ENCODE measurements at regions not wholly inside any gene's neighbourhood (a gene's known extent, or its start where the extent isn't known, plus 50 kb on each side); places are given as distances from the start of the nearest gene placed in this dataset.

DNA sequence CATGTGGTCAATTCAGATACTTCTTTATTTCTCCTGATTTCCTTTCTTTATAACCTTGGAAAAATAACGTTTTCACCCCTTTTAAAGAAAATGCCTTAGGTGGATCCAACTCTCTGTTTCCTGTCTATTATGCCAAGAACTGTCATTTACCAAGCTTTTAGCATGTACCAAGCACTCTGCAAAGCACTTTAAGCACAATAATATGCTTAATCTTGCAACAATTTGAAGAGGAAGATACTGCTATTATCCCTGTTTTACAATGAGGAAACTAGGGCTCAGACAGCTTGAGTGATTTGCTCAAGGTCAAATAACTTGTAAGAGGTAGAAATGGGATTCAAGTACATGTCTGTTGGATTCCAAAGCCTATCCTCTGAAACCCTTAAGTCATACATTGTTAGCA is 224.8 kb upstream of the IL12B start:
- intact Hi-C loops (cut with micrococcal nuclease; ENCODE audit: unreplicated experiment) = no loop called here
- FAIRE-seq (no peak), ATAC-seq (no peak), DNase-seq (ENCODE audit: low read depth, low spot score) (no peak)
- ChIA-PET CTCF (no interaction called here), SMC1A (ENCODE audit: uncharacterized antibody, unreplicated experiment) (no interaction called here), RAD21 (ENCODE audit: unreplicated experiment) (no interaction called here), POLR2A (no interaction called here)
- Histone ChIP-seq H2AFZ (ENCODE audit: control insufficient read depth, low read depth, low read length) (no peak overlapping the region), H3K27ac (ENCODE audit: control insufficient read depth, insufficient read depth) (no peak overlapping the region), H3K9ac (ENCODE audit: control insufficient read depth, insufficient read depth, low read length) (no peak overlapping the region), H3K4me3 (no peak overlapping the region), H3K4me2 (ENCODE audit: control insufficient read depth, insufficient read depth) (no peak overlapping the region), H3K27me3 (replicated peaks in 1 of 2; ENCODE audit: control insufficient read depth in 2 of 2, insufficient read depth in 2 of 2, low read length in 1 of 2) (no peaks in the 10 kb centered on the region), H3K4me1 (ENCODE audit: control insufficient read depth, insufficient read depth, low read length) (no peaks in the 10 kb centered on the region), H3K36me3 (ENCODE audit: control insufficient read depth in 2 of 2, insufficient read depth in 2 of 2, low read length in 1 of 2) (no peaks in the 10 kb centered on the region), H3K9me3 (replicated peaks; ENCODE audit: control insufficient read depth, insufficient read depth, low read length) (no peaks in the 10 kb centered on the region), H4K20me1 (ENCODE audit: control insufficient read depth, insufficient read depth) (no peaks in the 10 kb centered on the region), H3K79me2 (ENCODE audit: control insufficient read depth, insufficient read depth, low read length) (no peaks in the 10 kb centered on the region)
- 0% methylated on average over 1 of the region's 1 CpG for WGBS (ENCODE audit: insufficient coverage, insufficient replicate concordance, low lambda C conversion rate, missing lambda C conversion rate)
- in situ Hi-C loops (cut with MboI) = no loop called here
- no TSS peak for BruUV-seq (replicated peaks)
- TF ChIP-seq JUND (IDR thresholded peaks at IDR 0.05; ENCODE audit: low read depth, low read length) (no peak), BCLAF1 (IDR thresholded peaks at IDR 0.05) (no peak), POLR2AphosphoS2 (IDR thresholded peaks at IDR 0.05; ENCODE audit: low read depth, low read length) (no peak), HSF1 (IDR thresholded peaks at IDR 0.05; ENCODE audit: low read depth, low read length) (no peak), ZNF384 (IDR thresholded peaks at IDR 0.05; ENCODE audit: borderline replicate concordance, low read depth, low read length) (no peak), ASH2L (IDR thresholded peaks at IDR 0.05; ENCODE audit: borderline replicate concordance, low read depth) (no peak), ZNF622 (IDR thresholded peaks at IDR 0.05) (no peak), MYC (IDR thresholded peaks at IDR 0.05; ENCODE audit: insufficient read depth, insufficient read length, insufficient replicate concordance, low read length, severe bottlenecking) (no peak), ZBTB33 (IDR thresholded peaks at IDR 0.05) (no peak), ZZZ3 (IDR thresholded peaks at IDR 0.05; ENCODE audit: control insufficient read depth, insufficient read length, low read depth) (no peak), SREBF2 (IDR thresholded peaks at IDR 0.05; ENCODE audit: low read length) (no peak), HDGF (IDR thresholded peaks at IDR 0.05) (no peak)
- TF ChIP-seq, protein P1, sequence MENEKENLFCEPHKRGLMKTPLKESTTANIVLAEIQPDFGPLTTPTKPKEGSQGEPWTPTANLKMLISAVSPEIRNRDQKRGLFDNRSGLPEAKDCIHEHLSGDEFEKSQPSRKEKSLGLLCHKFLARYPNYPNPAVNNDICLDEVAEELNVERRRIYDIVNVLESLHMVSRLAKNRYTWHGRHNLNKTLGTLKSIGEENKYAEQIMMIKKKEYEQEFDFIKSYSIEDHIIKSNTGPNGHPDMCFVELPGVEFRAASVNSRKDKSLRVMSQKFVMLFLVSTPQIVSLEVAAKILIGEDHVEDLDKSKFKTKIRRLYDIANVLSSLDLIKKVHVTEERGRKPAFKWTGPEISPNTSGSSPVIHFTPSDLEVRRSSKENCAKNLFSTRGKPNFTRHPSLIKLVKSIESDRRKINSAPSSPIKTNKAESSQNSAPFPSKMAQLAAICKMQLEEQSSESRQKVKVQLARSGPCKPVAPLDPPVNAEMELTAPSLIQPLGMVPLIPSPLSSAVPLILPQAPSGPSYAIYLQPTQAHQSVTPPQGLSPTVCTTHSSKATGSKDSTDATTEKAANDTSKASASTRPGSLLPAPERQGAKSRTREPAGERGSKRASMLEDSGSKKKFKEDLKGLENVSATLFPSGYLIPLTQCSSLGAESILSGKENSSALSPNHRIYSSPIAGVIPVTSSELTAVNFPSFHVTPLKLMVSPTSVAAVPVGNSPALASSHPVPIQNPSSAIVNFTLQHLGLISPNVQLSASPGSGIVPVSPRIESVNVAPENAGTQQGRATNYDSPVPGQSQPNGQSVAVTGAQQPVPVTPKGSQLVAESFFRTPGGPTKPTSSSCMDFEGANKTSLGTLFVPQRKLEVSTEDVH (IDR thresholded peaks at IDR 0.05; ENCODE audit: low read depth, partially characterized antibody) = no peak
- TF ChIP-seq, protein P2, sequence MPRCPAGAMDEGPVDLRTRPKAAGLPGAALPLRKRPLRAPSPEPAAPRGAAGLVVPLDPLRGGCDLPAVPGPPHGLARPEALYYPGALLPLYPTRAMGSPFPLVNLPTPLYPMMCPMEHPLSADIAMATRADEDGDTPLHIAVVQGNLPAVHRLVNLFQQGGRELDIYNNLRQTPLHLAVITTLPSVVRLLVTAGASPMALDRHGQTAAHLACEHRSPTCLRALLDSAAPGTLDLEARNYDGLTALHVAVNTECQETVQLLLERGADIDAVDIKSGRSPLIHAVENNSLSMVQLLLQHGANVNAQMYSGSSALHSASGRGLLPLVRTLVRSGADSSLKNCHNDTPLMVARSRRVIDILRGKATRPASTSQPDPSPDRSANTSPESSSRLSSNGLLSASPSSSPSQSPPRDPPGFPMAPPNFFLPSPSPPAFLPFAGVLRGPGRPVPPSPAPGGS (IDR thresholded peaks at IDR 0.05; ENCODE audit: borderline replicate concordance, insufficient read depth, low read depth, low read length, poor library complexity, severe bottlenecking) = no peak

Data from GM12878 (cell line).